Coronary artery (tissue), 2 donors: ENCODE measurements at regions not wholly inside any gene's neighbourhood (a gene's known extent, or its start where the extent isn't known, plus 50 kb on each side); places are given as distances from the start of the nearest gene placed in this dataset.

Experiments
- DNase-seq: peaks from one replicate; pipeline ENCODE4 v3.0.0-alpha.2; 2017; ENCODE audit warnings: low spot score
- H3K27ac ChIP-seq, 2 donors: fragments of 200-600 bp; sonication (generic); one replicate each; pipeline ENCODE4 v1.5.1; 2016 to 2019
- H3K4me3 ChIP-seq: fragments of 200-600 bp; sonication (generic); 2 replicates; pipeline ENCODE4 v1.5.1; 2016; ENCODE audit warnings: mild to moderate bottlenecking, moderate library complexity
- TF ChIP-seq, protein P1 (sequence below): fragments of 200-600 bp; sonication (generic); IDR thresholded peaks from one replicate; pipeline ENCODE4 v1.5.1; 2019; ENCODE audit warnings: antibody characterized with exemption

DNA sequence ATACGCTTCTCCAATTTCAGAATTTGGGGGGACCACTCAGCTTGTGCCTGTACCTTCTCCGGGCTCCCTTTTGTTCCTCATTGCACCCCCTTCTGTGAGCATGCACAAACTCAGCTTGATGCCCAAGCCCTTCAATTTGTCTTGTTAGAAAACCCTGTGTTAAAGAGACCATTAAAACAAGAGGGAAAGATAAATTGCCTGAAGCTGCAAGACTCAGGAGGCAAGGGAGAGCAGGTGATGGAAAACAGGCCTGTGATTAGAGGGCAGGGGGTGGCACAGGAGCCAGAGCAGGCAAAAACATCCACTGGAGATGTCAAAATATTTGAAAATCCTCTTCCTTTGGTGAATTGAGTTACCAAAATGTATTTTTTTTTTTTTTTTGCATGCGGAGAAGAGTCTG lies 121.7 kb downstream of the MIAT start:
- TF ChIP-seq, protein P1, sequence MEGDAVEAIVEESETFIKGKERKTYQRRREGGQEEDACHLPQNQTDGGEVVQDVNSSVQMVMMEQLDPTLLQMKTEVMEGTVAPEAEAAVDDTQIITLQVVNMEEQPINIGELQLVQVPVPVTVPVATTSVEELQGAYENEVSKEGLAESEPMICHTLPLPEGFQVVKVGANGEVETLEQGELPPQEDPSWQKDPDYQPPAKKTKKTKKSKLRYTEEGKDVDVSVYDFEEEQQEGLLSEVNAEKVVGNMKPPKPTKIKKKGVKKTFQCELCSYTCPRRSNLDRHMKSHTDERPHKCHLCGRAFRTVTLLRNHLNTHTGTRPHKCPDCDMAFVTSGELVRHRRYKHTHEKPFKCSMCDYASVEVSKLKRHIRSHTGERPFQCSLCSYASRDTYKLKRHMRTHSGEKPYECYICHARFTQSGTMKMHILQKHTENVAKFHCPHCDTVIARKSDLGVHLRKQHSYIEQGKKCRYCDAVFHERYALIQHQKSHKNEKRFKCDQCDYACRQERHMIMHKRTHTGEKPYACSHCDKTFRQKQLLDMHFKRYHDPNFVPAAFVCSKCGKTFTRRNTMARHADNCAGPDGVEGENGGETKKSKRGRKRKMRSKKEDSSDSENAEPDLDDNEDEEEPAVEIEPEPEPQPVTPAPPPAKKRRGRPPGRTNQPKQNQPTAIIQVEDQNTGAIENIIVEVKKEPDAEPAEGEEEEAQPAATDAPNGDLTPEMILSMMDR = no peak
- Histone ChIP-seq H3K4me3 (no peak overlapping the region), H3K27ac (no peak overlapping the region)
- DNase-seq = no peak

- H3K4me3 ChIP-seq = no peak overlapping the region
- no peak for DNase-seq
- H3K27ac ChIP-seq = no peak overlapping the region
- TF ChIP-seq, protein P1 = no peak
Measured at GRCh38 chr22:26779929-26780328, 122.5 kb downstream of the MIAT start.

- DNase-seq = no peak
- Histone ChIP-seq H3K27ac (no peak overlapping the region), H3K4me3 (no peak overlapping the region)
- TF ChIP-seq, protein P1 = no peak
Measured at GRCh38 chr22:26780521-26780920, 123.1 kb downstream of the MIAT start.

- TF ChIP-seq, protein P1 = no peak
- H3K27ac ChIP-seq = no peak overlapping the region
- H3K4me3 ChIP-seq = no peak overlapping the region
- DNase-seq = no peak
Measured at GRCh38 chr22:26781062-26781461, 123.7 kb downstream of the MIAT start.

GRCh38 chr22:26781596-26781995 lies 124.2 kb downstream of the MIAT start:
- TF ChIP-seq, protein P1 = no peak
- H3K4me3 ChIP-seq = no peak overlapping the region
- no peak for DNase-seq

DNA sequence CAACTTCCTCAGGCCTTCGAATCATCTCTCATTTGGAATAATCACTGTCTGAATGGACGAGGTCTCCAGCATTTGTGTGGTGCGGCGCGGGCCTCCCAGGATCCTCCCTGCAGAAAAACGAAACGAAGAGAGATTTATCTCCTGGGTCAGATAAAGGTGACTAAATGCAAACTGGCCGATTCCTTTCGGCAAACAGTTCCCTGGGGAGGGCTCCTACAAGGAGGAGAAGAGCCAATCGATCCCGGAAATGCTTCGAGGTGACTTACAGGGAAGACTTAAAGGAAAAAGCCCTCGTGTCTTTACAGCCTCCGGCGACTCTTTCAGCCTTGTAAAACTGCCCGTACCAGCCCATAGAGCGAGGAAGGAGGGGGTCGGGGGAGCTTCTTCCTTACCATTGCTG lies 126.5 kb downstream of the MIAT start:
- TF ChIP-seq, protein P1 = no peak
- DNase-seq = no peak
- Histone ChIP-seq H3K4me3 (no peak overlapping the region), H3K27ac (no peak overlapping the region)

More at GRCh38 chr22:26781596-26781995, 124.2 kb downstream of the MIAT start:
- no peak overlapping the region for H3K27ac ChIP-seq

DNA sequence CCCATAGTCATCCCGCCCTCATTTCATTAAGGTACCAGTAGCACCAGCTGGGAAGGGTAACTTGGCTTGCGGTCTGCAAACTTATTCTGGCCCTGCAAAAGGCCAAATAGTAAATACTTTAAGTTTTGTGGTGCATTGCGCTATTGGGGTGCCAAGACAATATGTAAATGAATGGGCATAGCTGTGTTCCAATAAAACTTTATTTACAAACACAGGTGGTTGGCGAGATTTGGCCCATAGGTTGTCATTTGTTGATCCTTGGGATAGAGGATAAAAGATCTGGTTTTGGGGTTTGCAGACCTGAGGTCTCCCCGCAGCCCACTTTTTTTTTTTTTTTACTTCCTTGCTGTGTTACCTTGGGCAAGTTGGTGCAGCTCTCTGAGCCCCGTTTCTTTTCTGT lies 127.4 kb downstream of the MIAT start:
- Histone ChIP-seq H3K27ac (no peak overlapping the region), H3K4me3 (no peak overlapping the region)
- DNase-seq = no peak
- TF ChIP-seq, protein P1 = no peak
